ENCODE measurements at regions not wholly inside any gene's neighbourhood (a gene's known extent, or its start where the extent isn't known, plus 50 kb on each side); places are given as distances from the start of the nearest gene placed in this dataset.
"Not testable (repeated sequence)": the region's sequence is repeated elsewhere in the genome, so short reads cannot be mapped to it uniquely, and the experiment has no call there.

DNA sequence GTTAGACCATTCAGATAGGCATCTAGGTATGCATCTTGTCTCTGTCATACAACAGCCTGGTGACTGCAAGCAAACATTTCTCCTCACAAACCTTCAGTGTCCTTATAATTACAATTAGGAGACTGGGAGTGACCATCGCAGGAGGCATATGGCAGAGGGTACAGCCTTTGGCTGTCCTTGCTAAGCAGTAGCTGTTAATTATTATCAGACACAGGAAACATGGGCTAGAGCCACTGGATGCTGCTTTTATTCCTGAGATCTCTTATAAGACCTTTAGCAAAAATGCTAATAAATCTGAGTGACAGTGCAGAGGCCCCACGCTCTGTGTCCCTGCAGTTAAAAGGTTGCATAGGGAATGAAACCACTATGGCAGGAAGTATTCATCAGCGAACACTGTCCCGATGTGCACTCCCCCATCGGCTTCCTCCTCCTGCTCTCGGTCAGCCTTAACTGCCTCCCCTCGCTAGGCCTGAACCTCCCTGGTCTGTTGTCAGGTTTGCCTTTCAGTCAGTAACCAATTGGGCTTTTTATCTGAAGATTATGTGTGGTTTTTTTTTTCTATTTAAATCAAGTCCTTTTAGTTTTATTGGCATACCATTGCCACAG is 92.2 kb downstream of the ARHGAP11B start:
- TF ChIP-seq, protein P1, sequence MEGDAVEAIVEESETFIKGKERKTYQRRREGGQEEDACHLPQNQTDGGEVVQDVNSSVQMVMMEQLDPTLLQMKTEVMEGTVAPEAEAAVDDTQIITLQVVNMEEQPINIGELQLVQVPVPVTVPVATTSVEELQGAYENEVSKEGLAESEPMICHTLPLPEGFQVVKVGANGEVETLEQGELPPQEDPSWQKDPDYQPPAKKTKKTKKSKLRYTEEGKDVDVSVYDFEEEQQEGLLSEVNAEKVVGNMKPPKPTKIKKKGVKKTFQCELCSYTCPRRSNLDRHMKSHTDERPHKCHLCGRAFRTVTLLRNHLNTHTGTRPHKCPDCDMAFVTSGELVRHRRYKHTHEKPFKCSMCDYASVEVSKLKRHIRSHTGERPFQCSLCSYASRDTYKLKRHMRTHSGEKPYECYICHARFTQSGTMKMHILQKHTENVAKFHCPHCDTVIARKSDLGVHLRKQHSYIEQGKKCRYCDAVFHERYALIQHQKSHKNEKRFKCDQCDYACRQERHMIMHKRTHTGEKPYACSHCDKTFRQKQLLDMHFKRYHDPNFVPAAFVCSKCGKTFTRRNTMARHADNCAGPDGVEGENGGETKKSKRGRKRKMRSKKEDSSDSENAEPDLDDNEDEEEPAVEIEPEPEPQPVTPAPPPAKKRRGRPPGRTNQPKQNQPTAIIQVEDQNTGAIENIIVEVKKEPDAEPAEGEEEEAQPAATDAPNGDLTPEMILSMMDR (conservative IDR thresholded peaks at IDR 0.05; ENCODE audit: low read length) = not testable (repeated sequence)
- not testable (repeated sequence) for TF ChIP-seq EZH2phosphoT487 (IDR thresholded peaks at IDR 0.05; ENCODE audit: borderline replicate concordance, low read depth, low read length)
